HG02970 (cell line): ENCODE measurements at regions not wholly inside any gene's neighbourhood (a gene's known extent, or its start where the extent isn't known, plus 50 kb on each side); places are given as distances from the start of the nearest gene placed in this dataset.
"Not testable (repeated sequence)": the region's sequence is repeated elsewhere in the genome, so short reads cannot be mapped to it uniquely, and the experiment has no call there.

Experiments used
- ATAC-seq: cut with Tn5 transposase; IDR thresholded peaks from one replicate; pipeline ENCODE4 v1.9.1; 2021; ENCODE audit warnings: mild to moderate bottlenecking, moderate library complexity, moderate number of reproducible peaks; ENCODE audit not compliant: unreplicated experiment, low FRiP score

GRCh38 chr13:70222926-70223325 is 114.7 kb upstream of the KLHL1 start:
- no peak for ATAC-seq

DNA sequence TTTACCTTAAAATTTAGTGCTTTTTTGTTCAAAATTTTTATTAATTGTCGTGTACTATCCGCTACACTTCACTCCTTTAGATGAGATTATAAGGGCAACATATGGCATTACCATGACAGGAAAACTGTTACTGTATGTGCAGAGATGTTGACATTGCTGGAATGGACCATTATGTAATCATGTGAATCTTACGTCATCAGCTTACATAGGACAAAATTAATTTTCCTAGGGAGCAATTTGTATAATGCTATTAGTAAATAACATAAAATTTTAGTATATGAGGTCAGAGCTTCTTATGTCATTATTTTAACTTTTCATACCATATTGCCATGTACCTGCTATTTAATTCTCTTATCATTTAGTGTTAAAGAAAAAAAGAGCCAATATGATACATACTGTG is 110.4 kb upstream of the KLHL1 start:
- ATAC-seq, result no peak

- ATAC-seq, result not testable (repeated sequence)
Measured at GRCh38 chr13:70208968-70209367, 100.7 kb upstream of the KLHL1 start.

GRCh38 chr13:70206671-70207070 is 98.4 kb upstream of the KLHL1 start:
- ATAC-seq, result no peak

- ATAC-seq, result no peak
Measured at GRCh38 chr13:70203661-70204229, 95.5 kb upstream of the KLHL1 start.

DNA sequence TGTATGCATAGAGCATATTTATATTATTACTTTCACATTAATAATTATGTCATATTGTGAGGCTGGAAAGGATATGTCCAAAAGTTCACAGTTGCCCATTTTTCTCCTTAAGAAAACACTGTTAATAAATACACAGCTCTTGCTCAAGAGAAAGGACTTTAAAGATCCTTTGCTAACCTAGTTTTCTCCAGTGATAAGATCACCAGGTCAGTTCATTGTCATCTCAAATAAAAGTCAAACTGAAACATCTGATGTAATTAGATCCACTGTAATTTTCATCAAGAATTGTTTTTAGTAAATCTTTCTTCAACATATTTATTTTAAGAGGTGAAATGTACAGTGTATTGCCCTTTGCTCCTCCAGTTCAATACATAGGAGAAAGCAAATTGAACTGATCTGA is 82.8 kb upstream of the KLHL1 start:
- no peak for ATAC-seq

DNA sequence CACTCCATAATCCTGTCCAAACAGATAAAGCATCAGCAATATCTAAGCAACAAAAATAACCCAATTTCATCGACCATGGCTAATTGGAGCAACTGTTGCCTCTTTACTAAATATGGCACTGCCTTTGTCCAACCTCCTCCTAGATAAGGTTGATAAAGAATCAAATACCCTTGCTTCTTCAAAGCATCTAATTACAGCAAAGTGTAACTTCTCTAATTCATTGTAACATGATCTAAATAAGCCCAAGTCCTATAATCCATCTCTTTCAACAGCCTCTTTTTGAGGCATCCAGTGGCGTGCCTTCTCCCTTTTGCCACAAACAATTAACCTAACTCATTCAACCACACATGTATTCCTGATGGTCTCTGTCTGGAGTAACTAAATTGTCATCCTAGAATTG is 81.7 kb upstream of the KLHL1 start:
- ATAC-seq, result no peak

GRCh38 chr13:70188567-70188966 is 80.3 kb upstream of the KLHL1 start:
- no peak for ATAC-seq

GRCh38 chr13:70183041-70183440 is 74.8 kb upstream of the KLHL1 start:
- no peak for ATAC-seq
